Ovary (tissue), 7 donors: ENCODE measurements at regions not wholly inside any gene's neighbourhood (a gene's known extent, or its start where the extent isn't known, plus 50 kb on each side); places are given as distances from the start of the nearest gene placed in this dataset.

Experiments used
- DNase-seq, 5 donors: peaks; one replicate each; pipeline ENCODE4 v3.0.0-alpha.2; 2019 to 2020
- H3K27ac ChIP-seq, 2 donors: fragments of 200-600 bp; one replicate each; pipeline versions ENCODE4 v1.5.1 to v1.8.0; 2019 to 2022
- H3K27me3 ChIP-seq: fragments of 200-600 bp; one replicate; pipeline ENCODE4 v1.8.0; 2022
- H3K36me3 ChIP-seq: fragments of 200-600 bp; sonication (generic); one replicate; pipeline ENCODE4 v1.5.1; 2019
- H3K4me1 ChIP-seq: one replicate; pipeline ENCODE4 v1.8.1; 2013; ENCODE audit warnings: mild to moderate bottlenecking, moderate library complexity; ENCODE audit not compliant: insufficient read depth
- H3K4me3 ChIP-seq: fragments of 200-600 bp; sonication (generic); one replicate; pipeline ENCODE4 v1.5.1; 2017
- H3K9me3 ChIP-seq, 2 donors: fragments of 200-600 bp in 1 of 2; sonication (generic) in 1 of 2; one replicate each; pipeline versions ENCODE4 v1.5.1 to v1.8.1; 2013 to 2019; ENCODE audit warnings: mild to moderate bottlenecking in 1 of 2, moderate library complexity in 1 of 2
- CTCF ChIP-seq, 3 donors: fragments of 450-650 bp in 2 of 3; fragments of 200-600 bp in 1 of 3; IDR thresholded peaks; one replicate each; pipeline versions ENCODE4 v1.5.1 to v1.8.0; 2016 to 2022; ENCODE audit warnings: antibody characterized with exemption in 3 of 3, mild to moderate bottlenecking in 1 of 3
- EP300 ChIP-seq: sonication (generic); formaldehyde crosslinking; IDR thresholded peaks from one replicate; pipeline ENCODE4 v1.6.1; 2017; ENCODE audit warnings: antibody characterized with exemption
- POLR2A ChIP-seq: fragments of 450-650 bp; IDR thresholded peaks from one replicate; pipeline ENCODE4 v1.6.1; 2017; ENCODE audit warnings: antibody characterized with exemption, mild to moderate bottlenecking, moderate library complexity
- WGBS, 3 donors: extraction: QIAGEN DNeasy Blood & Tissue Kit in 1 of 3; methylation state at CpG; one replicate each; pipeline versions ENCODE4 v1.1.5 to v1.1.7; 2013 to 2017; 5-methylcytosine and 5-hydroxymethylcytosine counted together
- intact Hi-C, 4 donors: fragments of 100-400 bp; cut with DNase I; formaldehyde crosslinking; loops; one replicate each; pipeline versions ENCODE4 v1.11.0 to v1.15.1; 2022 to 2023
- donor health status: DM: no; HTN: no; CAD: no; lungs with moderate emphysema.
- donor health status: DM: no; HTN: no; CAD: no.
- donor health status: Bipolar disorder and iron deficiency.
- donor health status: DM: no; HTN: no; CAD: no.
- donor health status: DM: yes; HTN: yes; CAD: no.

GRCh38 chr4:157898836-157899605 lies 273.8 kb downstream of the GASK1B start:
- Histone ChIP-seq H3K4me3 (no peak overlapping the region), H3K27ac (no peak overlapping the region), H3K27me3 (no peaks in the 10 kb centered on the region), H3K4me1 (no peaks in the 10 kb centered on the region), H3K36me3 (no peaks in the 10 kb centered on the region), H3K9me3 (no peaks in the 10 kb centered on the region)
- WGBS, 3 donors, result 67 to 77% (median 69%) methylated on average over 3 of the region's 3 CpGs
- TF ChIP-seq EP300 (no peak), CTCF (IDR thresholded peaks at IDR 0.05) (no peak), POLR2A (no peak)
- no peak for DNase-seq
- intact Hi-C loops, result no loop called here

GRCh38 chr4:157897855-157898370 lies 274.9 kb downstream of the GASK1B start:
- intact Hi-C loops, result no loop called here
- H3K4me3 ChIP-seq, result no peak overlapping the region
- no peaks in the 10 kb centered on the region for H3K4me1 ChIP-seq
- TF ChIP-seq POLR2A (no peak), CTCF (IDR thresholded peaks at IDR 0.05) (no peak), EP300 (no peak)
- DNase-seq, result no peak
- H3K27me3 ChIP-seq, result no peaks in the 10 kb centered on the region
- H3K27ac ChIP-seq, result no peak overlapping the region
- H3K9me3 ChIP-seq, result no peaks in the 10 kb centered on the region
- no peaks in the 10 kb centered on the region for H3K36me3 ChIP-seq

- Histone ChIP-seq H3K27me3 (no peaks in the 10 kb centered on the region), H3K27ac (no peak overlapping the region), H3K4me3 (no peak overlapping the region), H3K9me3 (no peaks in the 10 kb centered on the region), H3K36me3 (no peaks in the 10 kb centered on the region), H3K4me1 (no peaks in the 10 kb centered on the region)
- intact Hi-C loops, result no loop called here
- WGBS, 3 donors, result 84 to 90% (median 88%) methylated on average over 3 of the region's 3 CpGs
- TF ChIP-seq POLR2A (no peak), CTCF (IDR thresholded peaks at IDR 0.05) (no peak), EP300 (no peak)
- no peak for DNase-seq
Measured at GRCh38 chr4:157896726-157897125, 276.1 kb downstream of the GASK1B start.

- Histone ChIP-seq H3K27ac (no peak overlapping the region), H3K9me3 (no peaks in the 10 kb centered on the region), H3K36me3 (no peaks in the 10 kb centered on the region), H3K27me3 (no peaks in the 10 kb centered on the region), H3K4me3 (no peak overlapping the region), H3K4me1 (no peaks in the 10 kb centered on the region)
- no peak for TF ChIP-seq EP300
- no peak for TF ChIP-seq POLR2A
- no peak for TF ChIP-seq CTCF (IDR thresholded peaks at IDR 0.05)
- intact Hi-C loops, result no loop called here
- 74 to 90% (median 79%) methylated on average over 4 of the region's 4 CpGs for WGBS, 3 donors
- DNase-seq, result no peak
Measured at GRCh38 chr4:157895205-157895604, 277.6 kb downstream of the GASK1B start.
